Endothelial cell of umbilical vein (primary cell): ENCODE measurements at regions not wholly inside any gene's neighbourhood (a gene's known extent, or its start where the extent isn't known, plus 50 kb on each side); places are given as distances from the start of the nearest gene placed in this dataset.

ENCODE experiments used
- BruUV-seq: library from RNA; stranded (reverse); fragments of 400-500 nt; replicated peaks from 2 replicates; lab custom pipeline; 2021; lab: Mats Ljungman, UMichigan
- CTCF ChIA-PET: fragments of 300-600, 350-600 bp; sonication (Branson Sonifier 250); formaldehyde crosslinking; loops from one replicate; lab custom pipeline; 2021; ENCODE audit warnings: antibody characterized with exemption, inconsistent platforms; lab: Charles Lee
- POLR2A ChIA-PET: fragments of 300-600, 350-600 bp; sonication (Branson Sonifier 250); formaldehyde crosslinking; loops from one replicate; lab custom pipeline; 2021; ENCODE audit warnings: antibody characterized with exemption, inconsistent platforms; lab: Charles Lee
- DNase-seq: peaks from one replicate; pipeline ENCODE4 v3.0.0-alpha.2; 2011; ENCODE audit warnings: low read depth, low spot score
- FAIRE-seq: peaks from 2 replicates; lab custom pipeline; 2011; peaks lifted over from hg19 to GRCh38; lab: Jason Lieb, UNC
- H2AFZ ChIP-seq: 2 replicates; pipeline ENCODE4 v1.6.0; 2012; ENCODE audit warnings: low read depth, low read length, control low read depth, inconsistent platforms
- H3K27ac ChIP-seq: 2 replicates; pipeline ENCODE4 v1.5.1; 2011; ENCODE audit warnings: low read depth, mild to moderate bottlenecking, control low read depth, low read length, moderate library complexity; ENCODE audit not compliant: insufficient read depth
- H3K27me3 ChIP-seq, 2 experiments: 2 replicates each; pipeline versions ENCODE4 v1.6.0 to v1.6.1; 2011; ENCODE audit warnings: low read length in 2 of 2, mixed read lengths in 1 of 2; ENCODE audit not compliant: control insufficient read depth in 2 of 2, insufficient read depth in 2 of 2
- H3K36me3 ChIP-seq, 2 experiments: 2 replicates in 1 of 2; 3 replicates in 1 of 2; pipeline ENCODE4 v1.5.1; 2011; ENCODE audit warnings: low read length in 2 of 2, mild to moderate bottlenecking in 1 of 2, moderate library complexity in 1 of 2; ENCODE audit not compliant: control insufficient read depth in 2 of 2, insufficient read depth in 2 of 2; ENCODE audit errors: extremely low read depth in 1 of 2
- H3K4me1 ChIP-seq: 3 replicates; pipeline ENCODE4 v1.5.1; 2011; ENCODE audit warnings: mild to moderate bottlenecking, low read length; ENCODE audit not compliant: control insufficient read depth, insufficient read depth; ENCODE audit errors: extremely low read depth
- H3K4me2 ChIP-seq: 2 replicates; pipeline ENCODE4 v1.6.1; 2011; ENCODE audit warnings: low read length, control low read depth, mixed read lengths; ENCODE audit not compliant: insufficient read depth
- H3K4me3 ChIP-seq, 3 experiments: fragments of 200-600 bp in 1 of 3; sonication (generic), shearing (Covaris generic) in 1 of 3; replicated peaks in 1 of 3; 2 replicates each; pipeline ENCODE4 v1.5.1; 2011 to 2016; ENCODE audit warnings: control low read depth in 3 of 3, low read length in 3 of 3, mild to moderate bottlenecking in 2 of 3, inconsistent platforms in 1 of 3, low read depth in 1 of 3, moderate library complexity in 1 of 3; ENCODE audit not compliant: insufficient read depth in 1 of 3
- H3K79me2 ChIP-seq: 2 replicates; pipeline ENCODE4 v1.6.0; 2012; ENCODE audit warnings: low read length, inconsistent platforms; ENCODE audit not compliant: control insufficient read depth, insufficient read depth
- H3K9ac ChIP-seq: replicated peaks from 2 replicates; pipeline ENCODE3; 2011; ENCODE audit warnings: low read length, control low read depth; ENCODE audit not compliant: insufficient read depth; ENCODE audit errors: extremely low read depth
- H3K9me1 ChIP-seq: replicated peaks from 3 replicates; pipeline ENCODE4 v1.6.0; 2011; ENCODE audit warnings: mild to moderate bottlenecking, low read length; ENCODE audit not compliant: control insufficient read depth, insufficient read depth; ENCODE audit errors: extremely low read depth
- H3K9me3 ChIP-seq: replicated peaks from 2 replicates; pipeline ENCODE4 v1.5.1; 2012; ENCODE audit warnings: low read length, inconsistent platforms; ENCODE audit not compliant: control insufficient read depth, insufficient read depth
- H4K20me1 ChIP-seq: replicated peaks from 2 replicates; pipeline ENCODE3; 2011; ENCODE audit warnings: mild to moderate bottlenecking, low read length; ENCODE audit not compliant: control insufficient read depth, insufficient read depth; ENCODE audit errors: extremely low read depth
- EZH2 ChIP-seq: IDR thresholded peaks from 2 replicates; pipeline ENCODE4 v1.6.1; 2012; ENCODE audit warnings: borderline replicate concordance, low read depth, mild to moderate bottlenecking, moderate library complexity, low read length, inconsistent platforms; ENCODE audit not compliant: severe bottlenecking
- FOS ChIP-seq: IDR thresholded peaks from 2 replicates; pipeline ENCODE4 v1.6.1; 2011; ENCODE audit warnings: mild to moderate bottlenecking, low read length, moderate library complexity, borderline replicate concordance; ENCODE audit not compliant: insufficient read depth
- GATA2 ChIP-seq: IDR thresholded peaks from 2 replicates; pipeline ENCODE4 v1.7.0; 2011; ENCODE audit warnings: low read depth, mild to moderate bottlenecking, moderate library complexity, mixed read lengths, low read length; ENCODE audit not compliant: insufficient read length, insufficient read depth
- JUN ChIP-seq: IDR thresholded peaks from 2 replicates; pipeline ENCODE4 v1.6.1; 2011; ENCODE audit warnings: borderline replicate concordance, low read depth; ENCODE audit not compliant: insufficient read length, insufficient read depth
- MYC ChIP-seq: IDR thresholded peaks from one replicate; pipeline ENCODE4 v1.6.1; 2011; ENCODE audit warnings: mild to moderate bottlenecking, low read depth, low read length
- POLR2A ChIP-seq: IDR thresholded peaks from 2 replicates; pipeline ENCODE4 v1.6.1; 2012; ENCODE audit warnings: low read depth, mild to moderate bottlenecking, control low read depth, low read length
- POLR2AphosphoS5 ChIP-seq: IDR thresholded peaks from 2 replicates; pipeline ENCODE4 v1.6.1; 2012; ENCODE audit warnings: low read depth, mild to moderate bottlenecking, control low read depth, low read length, moderate library complexity; ENCODE audit not compliant: insufficient read depth
- dilution Hi-C: fragments of 300-500 bp; cut with MboI; formaldehyde crosslinking; loops from one replicate; pipeline ENCODE4 v1.15.0; 2019; ENCODE audit warnings: low sequenced_read_pairs; ENCODE audit not compliant: extremely low pct_ligation_motif_present
- intact Hi-C: fragments of 100-400 bp; cut with micrococcal nuclease; formaldehyde crosslinking; loops from one replicate; pipeline ENCODE4 v1.10.0; 2022
- TF ChIP-seq, protein P1 (sequence below), 2 donors: IDR thresholded peaks; 1 replicate in 1 of 2; 2 replicates in 1 of 2; pipeline ENCODE4 v1.5.1; 2011; ENCODE audit warnings: low read length in 2 of 2, mild to moderate bottlenecking in 2 of 2, moderate library complexity in 2 of 2, control low read depth in 1 of 2, inconsistent platforms in 1 of 2, low read depth in 1 of 2; ENCODE audit not compliant: insufficient read depth in 1 of 2; ENCODE audit errors: extremely low read depth in 1 of 2
- TF ChIP-seq, protein P2 (sequence below): IDR thresholded peaks from 2 replicates; pipeline ENCODE4 v1.6.1; 2011; ENCODE audit not compliant: insufficient read depth, insufficient read length

DNA sequence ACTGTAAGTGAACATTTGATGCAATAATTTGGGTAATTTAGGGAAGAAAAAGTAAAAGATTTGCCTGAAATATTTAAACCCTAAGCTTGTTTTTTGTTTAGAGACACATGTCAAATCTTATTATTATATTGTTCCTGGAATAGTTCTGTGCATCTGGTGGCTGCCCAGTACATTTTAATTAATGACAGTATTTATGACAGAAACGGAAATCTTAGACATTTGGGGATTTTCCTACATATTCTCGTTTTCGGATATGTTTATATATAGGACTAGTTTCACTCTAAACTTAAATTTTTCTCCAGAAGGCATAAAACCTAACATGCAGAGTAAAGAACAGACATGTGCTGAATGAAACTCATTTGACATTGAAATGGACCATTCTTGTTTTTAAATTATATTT is 125.6 kb upstream of the PAQR3 start:
- Histone ChIP-seq H3K9ac (no peak overlapping the region), H3K9me3 (no peaks in the 10 kb centered on the region), H3K79me2 (no peaks in the 10 kb centered on the region), H3K4me3 (no peak overlapping the region), H3K9me1 (no peaks in the 10 kb centered on the region), H2AFZ (no peak overlapping the region), H3K4me2 (no peak overlapping the region), H3K27ac (no peak overlapping the region), H3K4me1 (no peaks in the 10 kb centered on the region), H3K36me3 (no peaks in the 10 kb centered on the region), H3K27me3 (no peaks in the 10 kb centered on the region), H4K20me1 (no peaks in the 10 kb centered on the region)
- ChIA-PET POLR2A (no interaction called here), CTCF (interaction anchor here (1.0 kb wide), 1 partner anchor 13 kb away, joined by 3 read pairs; no protein-coding TSS in a partner anchor)
- FAIRE-seq = no peak
- BruUV-seq = no TSS peak
- no peak for DNase-seq
- TF ChIP-seq, protein P1, sequence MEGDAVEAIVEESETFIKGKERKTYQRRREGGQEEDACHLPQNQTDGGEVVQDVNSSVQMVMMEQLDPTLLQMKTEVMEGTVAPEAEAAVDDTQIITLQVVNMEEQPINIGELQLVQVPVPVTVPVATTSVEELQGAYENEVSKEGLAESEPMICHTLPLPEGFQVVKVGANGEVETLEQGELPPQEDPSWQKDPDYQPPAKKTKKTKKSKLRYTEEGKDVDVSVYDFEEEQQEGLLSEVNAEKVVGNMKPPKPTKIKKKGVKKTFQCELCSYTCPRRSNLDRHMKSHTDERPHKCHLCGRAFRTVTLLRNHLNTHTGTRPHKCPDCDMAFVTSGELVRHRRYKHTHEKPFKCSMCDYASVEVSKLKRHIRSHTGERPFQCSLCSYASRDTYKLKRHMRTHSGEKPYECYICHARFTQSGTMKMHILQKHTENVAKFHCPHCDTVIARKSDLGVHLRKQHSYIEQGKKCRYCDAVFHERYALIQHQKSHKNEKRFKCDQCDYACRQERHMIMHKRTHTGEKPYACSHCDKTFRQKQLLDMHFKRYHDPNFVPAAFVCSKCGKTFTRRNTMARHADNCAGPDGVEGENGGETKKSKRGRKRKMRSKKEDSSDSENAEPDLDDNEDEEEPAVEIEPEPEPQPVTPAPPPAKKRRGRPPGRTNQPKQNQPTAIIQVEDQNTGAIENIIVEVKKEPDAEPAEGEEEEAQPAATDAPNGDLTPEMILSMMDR (IDR thresholded peaks at IDR 0.05; ENCODE audit: extremely low read depth in 1 of 2, insufficient read depth in 1 of 2, low read depth in 1 of 2, low read length in 2 of 2) = no peak
- TF ChIP-seq MYC (no peak), GATA2 (no peak), POLR2A (no peak), JUN (no peak), FOS (no peak), POLR2AphosphoS5 (no peak), EZH2 (no peak)
- TF ChIP-seq, protein P2, sequence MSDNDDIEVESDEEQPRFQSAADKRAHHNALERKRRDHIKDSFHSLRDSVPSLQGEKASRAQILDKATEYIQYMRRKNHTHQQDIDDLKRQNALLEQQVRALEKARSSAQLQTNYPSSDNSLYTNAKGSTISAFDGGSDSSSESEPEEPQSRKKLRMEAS = no peak
- dilution Hi-C loops = no loop called here
- intact Hi-C loops = no loop called here
